Stomach (tissue), 4 donors: ENCODE measurements at regions not wholly inside any gene's neighbourhood (a gene's known extent, or its start where the extent isn't known, plus 50 kb on each side); places are given as distances from the start of the nearest gene placed in this dataset.

Source experiments
- CTCF ChIP-seq, 7 experiments: fragments of 450-650 bp in 4 of 7; fragments of 200-600 bp in 3 of 7; sonication (generic) in 3 of 7; IDR thresholded peaks; one replicate each; pipeline ENCODE4 v1.5.1; 2016 to 2019; ENCODE audit warnings: antibody characterized with exemption in 7 of 7, control low read depth in 2 of 7, mild to moderate bottlenecking in 1 of 7
- POLR2A ChIP-seq, 4 donors: fragments of 450-650 bp; IDR thresholded peaks; one replicate each; pipeline ENCODE4 v1.6.1; 2016; ENCODE audit warnings: antibody characterized with exemption in 4 of 4, control low read depth in 2 of 4, mild to moderate bottlenecking in 1 of 4, moderate library complexity in 1 of 4

DNA sequence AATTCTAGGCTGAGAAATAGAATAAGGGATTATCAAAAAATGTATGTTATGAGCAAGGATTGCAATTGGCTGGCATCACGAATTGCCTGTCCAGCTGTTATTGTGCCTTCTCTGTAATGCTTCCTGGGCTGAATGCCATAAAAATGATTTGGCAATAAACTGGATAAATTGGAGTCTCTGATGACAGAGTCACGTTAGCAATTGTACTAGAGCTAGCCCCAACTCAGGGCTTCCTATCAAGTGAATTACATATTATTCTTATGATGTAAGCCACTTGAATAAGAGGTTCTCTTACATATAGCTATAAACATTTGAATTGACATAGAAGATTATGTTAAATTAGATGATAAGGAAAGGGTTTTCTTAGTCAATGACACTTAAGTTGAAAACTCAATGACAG, 607.5 kb upstream of the REG3G start:
- TF ChIP-seq CTCF (IDR thresholded peaks at IDR 0.05) (no peak), POLR2A (IDR thresholded peaks at IDR 0.05) (no peak)
